K562 (cell line): ENCODE measurements at regions not wholly inside any gene's neighbourhood (a gene's known extent, or its start where the extent isn't known, plus 50 kb on each side); places are given as distances from the start of the nearest gene placed in this dataset.

Experiments used
- ATAC-seq: fragments of 200-7000 bp; cut with Tn5 transposase; 3 replicates; pipeline ENCODE4 v1.9.1; 2020; ENCODE audit warnings: moderate library complexity
- BruUV-seq: library from RNA; stranded (reverse); fragments of 400-500 nt; replicated peaks from 2 replicates; lab custom pipeline; 2021; lab: Mats Ljungman, UMichigan
- CTCF ChIA-PET: fragments of 300-600 bp; formaldehyde crosslinking; extraction: SDS; loops from one replicate; lab custom pipeline; 2021; ENCODE audit warnings: low intra/inter-chr PET ratio; lab: Yijun Ruan, JAX
- POLR2A ChIA-PET: fragments of 300-600, 350-650 bp; sonication (Branson Sonifier 250); formaldehyde crosslinking; extraction: SDS; loops from one replicate; lab custom pipeline; 2021; ENCODE audit warnings: antibody characterized with exemption, inconsistent platforms; lab: Yijun Ruan, JAX
- DNase-seq, 4 experiments: peaks; one replicate each; pipeline versions ENCODE4 v3.0.0 to v3.0.0-alpha.2; 2011 to 2018; ENCODE audit warnings: low spot score in 3 of 4, mixed read lengths in 3 of 4; ENCODE audit errors: extremely low read depth in 1 of 4
- FAIRE-seq: peaks from 2 replicates; lab custom pipeline; 2011; peaks lifted over from hg19 to GRCh38; lab: Jason Lieb, UNC
- H2AFZ ChIP-seq: 2 replicates; pipeline ENCODE4 v1.6.0; 2011; ENCODE audit warnings: low read depth, low read length, control low read depth, inconsistent platforms
- H3K27ac ChIP-seq: fragments of 200-600 bp; 3 replicates; pipeline ENCODE4 v1.8.0; 2011; ENCODE audit warnings: low read depth, mild to moderate bottlenecking, control low read depth, inconsistent platforms, low read length, moderate library complexity, mixed read lengths; ENCODE audit errors: extremely low read depth
- H3K27me3 ChIP-seq, 2 experiments: fragments of 300-600 bp in 1 of 2; 2 replicates in 1 of 2; 3 replicates in 1 of 2; pipeline versions ENCODE4 v1.6.0 to v1.8.0; 2011; ENCODE audit warnings: inconsistent platforms in 2 of 2, low read length in 2 of 2, mild to moderate bottlenecking in 1 of 2, mixed read lengths in 1 of 2, moderate library complexity in 1 of 2; ENCODE audit not compliant: control insufficient read depth in 2 of 2, insufficient read depth in 2 of 2
- H3K36me3 ChIP-seq: fragments of 300-600 bp; 3 replicates; pipeline ENCODE4 v1.8.0; 2011; ENCODE audit warnings: mild to moderate bottlenecking, low read length, inconsistent platforms; ENCODE audit not compliant: control insufficient read depth, insufficient read depth
- H3K4me1 ChIP-seq, 2 experiments: fragments of 200-600 bp in 1 of 2; replicated peaks in 1 of 2; 2 replicates in 1 of 2; 3 replicates in 1 of 2; pipeline versions ENCODE4 v1.5.1 to v1.8.0; 2011; ENCODE audit warnings: inconsistent platforms in 2 of 2, low read length in 2 of 2, mild to moderate bottlenecking in 1 of 2, mixed read lengths in 1 of 2, moderate library complexity in 1 of 2; ENCODE audit not compliant: control insufficient read depth in 2 of 2, insufficient read depth in 2 of 2
- H3K4me2 ChIP-seq: 2 replicates; pipeline ENCODE4 v1.6.1; 2011; ENCODE audit warnings: low read length, control low read depth, inconsistent platforms, mixed read lengths; ENCODE audit not compliant: insufficient read depth
- H3K4me3 ChIP-seq: fragments of 200-600 bp; sonication (generic), shearing (Covaris generic); 2 replicates; pipeline ENCODE4 v1.5.1; 2016; ENCODE audit warnings: control low read depth, inconsistent platforms
- H3K79me2 ChIP-seq: fragments of 200-600 bp; 3 replicates; pipeline ENCODE4 v1.8.0; 2011; ENCODE audit warnings: low read length, inconsistent platforms; ENCODE audit not compliant: control insufficient read depth, insufficient read depth
- H3K9ac ChIP-seq, 2 experiments: 2 replicates each; pipeline versions ENCODE4 v1.6.0 to v1.6.1; 2011; ENCODE audit warnings: low read depth in 2 of 2, low read length in 2 of 2, control low read depth in 1 of 2, inconsistent platforms in 1 of 2, mild to moderate bottlenecking in 1 of 2, mixed read lengths in 1 of 2; ENCODE audit not compliant: insufficient read depth in 1 of 2
- H3K9me1 ChIP-seq: one replicate; pipeline ENCODE4 v1.6.0; 2011; ENCODE audit warnings: inconsistent platforms, mild to moderate bottlenecking, low read length, moderate library complexity; ENCODE audit not compliant: control insufficient read depth, insufficient read depth
- H3K9me3 ChIP-seq: replicated peaks from 2 replicates; pipeline ENCODE4 v1.5.1; 2011; ENCODE audit warnings: low read depth, low read length, inconsistent platforms; ENCODE audit not compliant: control insufficient read depth, insufficient read depth
- H4K20me1 ChIP-seq: replicated peaks from 2 replicates; pipeline ENCODE4 v1.6.1; 2011; ENCODE audit warnings: low read length, inconsistent platforms, mixed read lengths; ENCODE audit not compliant: control insufficient read depth, insufficient read depth
- BRD9 ChIP-seq: fragments of 450-650 bp; IDR thresholded peaks from 2 replicates; pipeline ENCODE4 v1.6.1; 2018; ENCODE audit warnings: low read depth; ENCODE audit not compliant: partially characterized antibody
- CTCF ChIP-seq, 3 experiments: IDR thresholded peaks in 2 of 3; conservative IDR thresholded peaks in 1 of 3; 2 replicates each; pipeline ENCODE4 v1.5.1; 2011 to 2012; ENCODE audit warnings: low read length in 3 of 3, mild to moderate bottlenecking in 3 of 3, control low read depth in 2 of 3, improper control_type of control experiment in 1 of 3, inconsistent platforms in 1 of 3, low read depth in 1 of 3, mixed read lengths in 1 of 3, moderate library complexity in 1 of 3; ENCODE audit not compliant: insufficient read depth in 2 of 3
- SREBF1 ChIP-seq: fragments of 150-350 bp; IDR thresholded peaks from 2 replicates; pipeline ENCODE4 v1.6.1; 2014; ENCODE audit warnings: antibody characterized with exemption, low read depth, low read length, borderline replicate concordance
- ZFP91 ChIP-seq: sonication (generic); formaldehyde crosslinking; IDR thresholded peaks from 2 replicates; pipeline ENCODE4 v1.8.0; 2022; ENCODE audit warnings: mild to moderate bottlenecking, missing genetic modification reagents
- ZNF77 ChIP-seq: fragments of 250-450 bp; sonication (Bioruptor Pico); IDR thresholded peaks from 2 replicates; pipeline ENCODE4 v1.5.0; 2020
- WGBS: fragments of 100-300 bp; shearing (Covaris generic); methylation state at CpG from one replicate; pipeline ENCODE4 v1.1.6; 2016; ENCODE audit warnings: low coverage, mixed read lengths; ENCODE audit not compliant: insufficient coverage; ENCODE audit errors: missing lambda C conversion rate; 5-methylcytosine and 5-hydroxymethylcytosine counted together
- in situ Hi-C: fragments of 300-500 bp; cut with MboI; formaldehyde crosslinking; loops from 4 replicates; pipeline ENCODE4 v1.15.0; 2018; ENCODE audit warnings: inconsistent platforms, mixed read lengths
- intact Hi-C: fragments of 100-400 bp; cut with micrococcal nuclease; formaldehyde crosslinking; loops from 2 replicates; pipeline ENCODE4 v1.14.2; 2022

GRCh38 chr4:19711871-19712270, 539.8 kb upstream of the SLIT2 start:
- Histone ChIP-seq H2AFZ (no peak overlapping the region), H3K27ac (no peak overlapping the region), H3K9me1 (no peaks in the 10 kb centered on the region), H3K4me1 (no peaks in the 10 kb centered on the region), H3K79me2 (no peaks in the 10 kb centered on the region), H3K9ac (no peak overlapping the region), H3K4me3 (no peak overlapping the region), H3K36me3 (no peaks in the 10 kb centered on the region), H4K20me1 (no peaks in the 10 kb centered on the region), H3K4me2 (no peak overlapping the region), H3K27me3 (no peaks in the 10 kb centered on the region), H3K9me3 (no peaks in the 10 kb centered on the region; the same call in 1 of the 2 replicates)
- intact Hi-C loops (no loop called here), in situ Hi-C loops (no loop called here)
- no peak for TF ChIP-seq CTCF (IDR thresholded peaks at IDR 0.05 in 2 of 3, conservative IDR thresholded peaks at IDR 0.05 in 1 of 3; ENCODE audit: insufficient read depth in 2 of 3, low read depth in 1 of 3, low read length in 3 of 3)
- no peak for TF ChIP-seq SREBF1
- no peak for TF ChIP-seq ZNF77 (CRISPR knock-in tag)
- no peak for TF ChIP-seq ZFP91
- TF ChIP-seq BRD9, result no peak
- DNase-seq (no peak), ATAC-seq (no peak), FAIRE-seq (no peak)
- ChIA-PET POLR2A (no interaction called here), CTCF (no interaction called here)
- WGBS, result 6% methylated on average over 3 of the region's 3 CpGs
- BruUV-seq, result no TSS peak
